Breast epithelium (tissue), 4 donors: ENCODE measurements at regions not wholly inside any gene's neighbourhood (a gene's known extent, or its start where the extent isn't known, plus 50 kb on each side); places are given as distances from the start of the nearest gene placed in this dataset.

Experiments used
- DNase-seq, 2 donors: peaks; one replicate each; pipeline ENCODE4 v3.0.0-alpha.2; 2019; ENCODE audit warnings: low spot score in 2 of 2
- H3K27ac ChIP-seq, 2 donors: fragments of 200-600 bp; sonication (generic) in 1 of 2; one replicate each; pipeline ENCODE4 v1.5.1; 2016 to 2019; ENCODE audit warnings: mild to moderate bottlenecking in 1 of 2
- H3K27me3 ChIP-seq, 2 donors: fragments of 200-600 bp; sonication (generic) in 1 of 2; one replicate each; pipeline versions ENCODE4 v1.5.1 to v1.6.0; 2017 to 2019; ENCODE audit warnings: control low read depth in 1 of 2, mild to moderate bottlenecking in 1 of 2
- H3K36me3 ChIP-seq: fragments of 200-600 bp; one replicate; pipeline ENCODE4 v1.5.1; 2019
- H3K4me1 ChIP-seq, 2 donors: fragments of 200-600 bp; sonication (generic); one replicate each; pipeline ENCODE4 v1.5.1; 2016 to 2019; ENCODE audit warnings: control low read depth in 1 of 2
- H3K4me3 ChIP-seq, 3 donors: fragments of 200-600 bp; sonication (generic); 1 replicate in 2 of 3; 2 replicates in 1 of 3; pipeline ENCODE4 v1.5.1; 2016 to 2019; ENCODE audit warnings: mild to moderate bottlenecking in 3 of 3, moderate library complexity in 2 of 3
- H3K9me3 ChIP-seq, 2 donors: fragments of 200-600 bp; sonication (generic) in 1 of 2; one replicate each; pipeline ENCODE4 v1.5.1; 2016 to 2019; ENCODE audit warnings: control low read depth in 1 of 2
- POLR2A ChIP-seq: fragments of 450-650 bp; IDR thresholded peaks from one replicate; pipeline ENCODE4 v1.6.1; 2016; ENCODE audit warnings: antibody characterized with exemption, mild to moderate bottlenecking, moderate library complexity
- POLR2AphosphoS5 ChIP-seq, 3 donors: sonication (generic); formaldehyde crosslinking; IDR thresholded peaks; one replicate each; pipeline ENCODE4 v1.6.1; 2017; ENCODE audit warnings: antibody characterized with exemption in 3 of 3
- intact Hi-C: fragments of 100-400 bp; cut with DNase I; formaldehyde crosslinking; loops from one replicate; pipeline ENCODE4 v1.15.1; 2023; ENCODE audit warnings: low total_unique reads
- TF ChIP-seq, protein P1 (sequence below), 3 donors: fragments of 450-650 bp; IDR thresholded peaks; one replicate each; pipeline ENCODE4 v1.5.1; 2016 to 2017; ENCODE audit warnings: antibody characterized with exemption in 3 of 3, mild to moderate bottlenecking in 3 of 3, moderate library complexity in 3 of 3

DNA sequence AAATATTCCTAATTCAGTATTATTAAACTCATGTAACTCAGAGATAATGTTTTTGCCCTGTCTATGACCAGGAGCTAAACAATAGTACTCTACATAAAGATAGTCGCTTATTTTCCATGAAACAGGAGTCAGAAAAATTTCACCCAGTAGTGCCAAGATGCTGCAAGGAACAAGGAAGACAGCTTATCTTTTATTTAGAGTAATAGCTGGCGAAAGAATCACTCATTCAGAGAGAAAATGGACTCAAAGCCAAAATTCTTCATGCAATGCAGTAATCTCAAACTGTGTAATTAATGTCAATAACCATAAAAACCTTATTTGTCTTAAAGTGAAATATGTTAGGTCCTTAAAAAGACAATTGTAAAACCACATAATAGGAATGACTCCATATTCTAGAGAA is 477.8 kb downstream of the ANKRD50 start:
- no peak for DNase-seq
- H3K27me3 ChIP-seq, result no peaks in the 10 kb centered on the region
- no peaks in the 10 kb centered on the region for H3K9me3 ChIP-seq
- TF ChIP-seq POLR2A (no peak), POLR2AphosphoS5 (IDR thresholded peaks at IDR 0.05) (no peak)
- TF ChIP-seq, protein P1, sequence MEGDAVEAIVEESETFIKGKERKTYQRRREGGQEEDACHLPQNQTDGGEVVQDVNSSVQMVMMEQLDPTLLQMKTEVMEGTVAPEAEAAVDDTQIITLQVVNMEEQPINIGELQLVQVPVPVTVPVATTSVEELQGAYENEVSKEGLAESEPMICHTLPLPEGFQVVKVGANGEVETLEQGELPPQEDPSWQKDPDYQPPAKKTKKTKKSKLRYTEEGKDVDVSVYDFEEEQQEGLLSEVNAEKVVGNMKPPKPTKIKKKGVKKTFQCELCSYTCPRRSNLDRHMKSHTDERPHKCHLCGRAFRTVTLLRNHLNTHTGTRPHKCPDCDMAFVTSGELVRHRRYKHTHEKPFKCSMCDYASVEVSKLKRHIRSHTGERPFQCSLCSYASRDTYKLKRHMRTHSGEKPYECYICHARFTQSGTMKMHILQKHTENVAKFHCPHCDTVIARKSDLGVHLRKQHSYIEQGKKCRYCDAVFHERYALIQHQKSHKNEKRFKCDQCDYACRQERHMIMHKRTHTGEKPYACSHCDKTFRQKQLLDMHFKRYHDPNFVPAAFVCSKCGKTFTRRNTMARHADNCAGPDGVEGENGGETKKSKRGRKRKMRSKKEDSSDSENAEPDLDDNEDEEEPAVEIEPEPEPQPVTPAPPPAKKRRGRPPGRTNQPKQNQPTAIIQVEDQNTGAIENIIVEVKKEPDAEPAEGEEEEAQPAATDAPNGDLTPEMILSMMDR (IDR thresholded peaks at IDR 0.05), result no peak
- no peaks in the 10 kb centered on the region for H3K36me3 ChIP-seq
- H3K4me3 ChIP-seq, result no peak overlapping the region
- intact Hi-C loops, result no loop called here
- no peaks in the 10 kb centered on the region for H3K4me1 ChIP-seq
- H3K27ac ChIP-seq, result no peak overlapping the region

- Histone ChIP-seq H3K27me3 (no peaks in the 10 kb centered on the region), H3K9me3 (no peaks in the 10 kb centered on the region), H3K4me1 (no peaks in the 10 kb centered on the region), H3K27ac (no peak overlapping the region), H3K36me3 (no peaks in the 10 kb centered on the region), H3K4me3 (no peak overlapping the region)
- intact Hi-C loops, result no loop called here
- TF ChIP-seq, protein P1 (IDR thresholded peaks at IDR 0.05), result no peak
- no peak for TF ChIP-seq POLR2AphosphoS5 (IDR thresholded peaks at IDR 0.05)
- TF ChIP-seq POLR2A, result no peak
- no peak for DNase-seq
Observed at GRCh38 chr4:124243671-124244366, 468.7 kb downstream of the ANKRD50 start.

- Histone ChIP-seq H3K27me3 (no peaks in the 10 kb centered on the region), H3K36me3 (no peaks in the 10 kb centered on the region), H3K4me3 (no peak overlapping the region), H3K4me1 (no peaks in the 10 kb centered on the region), H3K9me3 (no peaks in the 10 kb centered on the region), H3K27ac (no peak overlapping the region)
- DNase-seq, result no peak
- TF ChIP-seq, protein P1 (IDR thresholded peaks at IDR 0.05), result no peak
- no peak for TF ChIP-seq POLR2A
- intact Hi-C loops, result no loop called here
Observed at GRCh38 chr4:124253080-124253479, 459.5 kb downstream of the ANKRD50 start.

DNA sequence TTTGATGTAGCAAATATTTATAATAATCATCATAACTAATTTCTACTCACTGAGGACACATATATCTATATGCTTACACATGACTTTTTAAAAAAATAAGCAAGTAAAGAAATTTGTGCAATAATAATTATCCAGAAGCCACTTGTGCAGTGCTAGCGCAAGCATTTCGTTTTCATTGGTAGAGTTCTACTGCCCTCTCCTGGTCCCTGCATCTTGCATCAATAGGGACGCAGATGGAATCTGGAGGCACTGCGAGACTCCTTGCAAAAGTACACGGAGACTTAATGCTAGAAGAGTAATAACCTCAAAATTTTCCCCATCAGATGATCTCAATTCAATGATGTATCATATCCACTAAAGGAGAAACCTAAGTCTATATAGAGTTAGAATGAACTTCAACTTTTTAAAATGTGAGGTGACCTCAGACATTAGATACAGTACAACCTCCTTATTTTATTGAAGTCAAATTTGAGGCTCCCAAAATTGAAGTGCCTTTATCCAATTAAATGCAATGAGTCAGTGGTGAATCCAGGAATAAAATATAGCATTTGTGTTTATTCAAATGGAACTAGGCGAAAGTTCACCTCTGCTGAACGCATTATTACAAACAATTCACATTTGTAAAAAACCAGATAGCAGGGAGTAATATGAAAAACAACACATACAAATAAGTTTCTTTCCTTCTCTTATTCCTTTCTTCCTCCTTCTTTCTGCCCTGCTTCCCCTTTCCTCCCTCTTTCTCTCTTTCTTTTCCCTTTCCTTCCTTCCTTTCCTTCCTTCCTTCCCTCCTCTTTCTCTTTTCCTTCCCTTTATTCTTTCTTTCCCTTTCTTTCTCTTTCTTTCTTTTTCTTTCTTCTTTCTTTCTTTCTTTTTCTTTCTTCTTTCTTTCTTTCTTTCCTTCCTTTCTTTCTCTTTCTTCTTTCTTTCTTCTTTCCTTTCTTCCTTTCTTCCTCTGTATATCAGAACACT is 450.0 kb downstream of the ANKRD50 start:
- TF ChIP-seq POLR2A (no peak), POLR2AphosphoS5 (IDR thresholded peaks at IDR 0.05) (peak in 1 of 3 donors; percentile 42)
- TF ChIP-seq, protein P1 (IDR thresholded peaks at IDR 0.05), result peak; percentile 45 to 86 (median 74)
- no peaks in the 10 kb centered on the region for H3K27me3 ChIP-seq
- H3K4me1 ChIP-seq, result no peaks in the 10 kb centered on the region
- H3K27ac ChIP-seq, result peak overlapping the region in 1 of 2 donors; percentile 33
- no peak overlapping the region for H3K4me3 ChIP-seq
- H3K9me3 ChIP-seq, result no peaks in the 10 kb centered on the region
- DNase-seq, result peak; percentile 50 to 53
- H3K36me3 ChIP-seq, result no peaks in the 10 kb centered on the region
- intact Hi-C loops, result loop anchor here (10.0 kb wide), 1 partner anchor 1158 kb away; no protein-coding TSS in a partner anchor

GRCh38 chr4:124265701-124266100 is 446.8 kb downstream of the ANKRD50 start:
- TF ChIP-seq POLR2A (no peak), POLR2AphosphoS5 (IDR thresholded peaks at IDR 0.05) (no peak)
- TF ChIP-seq, protein P1 (IDR thresholded peaks at IDR 0.05), result no peak
- no peak for DNase-seq
- Histone ChIP-seq H3K27me3 (no peaks in the 10 kb centered on the region), H3K4me3 (no peak overlapping the region), H3K27ac (no peak overlapping the region), H3K36me3 (no peaks in the 10 kb centered on the region), H3K4me1 (no peaks in the 10 kb centered on the region), H3K9me3 (no peaks in the 10 kb centered on the region)
- intact Hi-C loops, result loop anchor here (10.0 kb wide), 1 partner anchor 1161 kb away; no protein-coding TSS in a partner anchor
